AG20443 (cell line): ENCODE measurements at regions not wholly inside any gene's neighbourhood (a gene's known extent, or its start where the extent isn't known, plus 50 kb on each side); places are given as distances from the start of the nearest gene placed in this dataset.
A peak's percentile ranks its signal among the peaks of the same experiment; 100 is the strongest.
"Not testable (repeated sequence)": the region's sequence is repeated elsewhere in the genome, so short reads cannot be mapped to it uniquely, and the experiment has no call there.

Source experiments
- DNase-seq: peaks from one replicate; pipeline ENCODE4 v3.0.0; 2012; ENCODE audit warnings: low spot score, mixed read lengths

GRCh38 chrY:7588176-7588575 is 676.6 kb upstream of the AMELY start:
- DNase-seq = not testable (repeated sequence)

DNA sequence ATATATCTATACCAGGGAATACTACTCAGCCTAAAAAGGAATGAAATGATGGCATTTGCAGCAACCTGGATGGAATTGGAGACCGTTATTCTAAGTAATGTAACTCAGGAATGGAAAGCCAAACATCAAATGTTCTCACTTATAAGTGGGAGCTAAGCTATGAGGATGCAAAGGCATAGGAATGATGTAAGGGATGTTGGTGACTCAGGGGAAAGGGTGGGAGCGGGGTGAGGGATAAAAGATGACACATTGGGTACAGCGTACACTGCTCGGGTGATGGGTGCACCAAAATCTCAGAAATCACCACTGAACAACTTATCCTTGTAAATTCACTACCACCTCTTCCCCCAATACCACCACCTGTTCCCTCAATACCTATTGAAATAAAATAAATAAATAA is 651.0 kb upstream of the AMELY start:
- no peak for DNase-seq

- DNase-seq = peak; percentile 9
These were observed 646.1 kb upstream of the AMELY start for GRCh38 chrY:7557675-7558074.

DNA sequence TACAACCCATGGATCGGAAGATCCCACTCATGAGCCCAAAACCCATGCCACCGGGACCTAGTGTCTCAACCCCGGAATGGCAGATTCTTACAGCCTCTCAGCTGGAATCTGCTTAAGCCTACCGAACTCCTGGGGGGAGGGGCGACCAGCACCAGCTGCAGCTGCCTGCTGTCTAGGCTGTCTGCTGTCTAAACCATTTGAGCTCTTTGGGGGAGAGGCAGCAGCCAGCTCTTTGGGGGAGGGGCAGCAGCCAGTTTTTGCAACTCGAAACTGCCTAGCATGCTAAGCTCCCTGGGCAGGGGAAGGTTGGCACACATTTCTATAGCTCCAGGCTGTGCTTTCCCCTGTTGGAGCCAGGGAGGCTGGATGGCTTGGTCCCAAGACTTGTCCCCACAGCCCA is 643.5 kb upstream of the AMELY start:
- no peak for DNase-seq

DNA sequence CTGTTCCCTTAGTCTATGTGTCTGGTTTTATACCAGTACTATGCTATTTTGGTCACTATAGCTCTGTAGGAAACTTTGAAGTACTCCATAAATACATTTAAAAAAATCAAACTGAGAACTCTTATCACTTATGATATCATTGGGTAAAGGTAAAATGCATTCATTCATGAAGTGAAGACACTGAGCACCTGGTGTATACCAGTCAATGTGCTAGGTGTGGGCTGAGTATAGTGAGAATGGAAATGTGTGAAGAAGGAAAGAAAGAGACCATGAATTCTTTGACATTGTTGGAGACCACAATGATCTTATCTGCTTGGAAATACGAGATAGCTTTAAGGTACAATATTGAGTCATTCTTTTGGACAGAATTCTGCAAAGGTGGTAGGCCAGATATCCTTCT is 633.5 kb upstream of the AMELY start:
- DNase-seq = no peak

- peak; percentile 6 for DNase-seq
These were observed 632.7 kb upstream of the AMELY start for GRCh38 chrY:7544172-7544770.

DNA sequence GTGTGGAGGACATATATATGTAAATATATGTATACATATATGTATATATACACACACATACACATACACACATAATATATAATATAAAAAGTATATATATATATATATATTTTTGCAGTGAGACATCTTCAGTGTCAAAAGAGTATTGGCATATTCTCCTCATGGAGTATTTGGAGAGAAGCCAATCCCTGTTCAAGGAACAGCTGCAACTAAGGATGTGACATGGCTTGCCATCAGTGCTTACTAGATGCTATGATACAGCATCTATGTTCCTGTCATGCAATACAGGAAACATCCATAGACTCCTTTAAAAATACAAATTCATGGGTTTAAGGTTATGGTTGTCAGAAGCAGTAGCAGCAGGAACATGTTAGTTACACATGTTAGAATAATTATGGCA is 632.0 kb upstream of the AMELY start:
- no peak for DNase-seq

- DNase-seq = no peak
These were observed 630.8 kb upstream of the AMELY start for GRCh38 chrY:7542256-7542858.

DNA sequence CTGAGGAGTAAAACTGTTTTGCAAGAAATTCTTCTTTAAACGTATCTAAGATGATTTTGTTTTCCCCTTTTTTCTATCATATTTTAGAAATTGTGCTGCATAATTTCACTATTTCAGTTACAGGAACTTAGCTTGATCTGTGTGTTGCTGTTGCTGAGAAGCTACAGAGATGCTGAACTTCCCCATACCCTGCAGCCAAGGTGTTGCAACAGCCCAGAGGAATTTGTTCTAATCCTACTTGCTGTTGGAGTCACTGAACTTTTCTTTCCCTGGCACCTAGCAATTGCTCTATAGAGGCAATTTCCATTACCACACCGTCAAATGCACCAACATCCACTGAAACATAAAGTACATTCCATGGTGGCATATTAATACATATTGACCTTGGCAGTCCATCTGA is 617.8 kb upstream of the AMELY start:
- peak; percentile 8 for DNase-seq

DNA sequence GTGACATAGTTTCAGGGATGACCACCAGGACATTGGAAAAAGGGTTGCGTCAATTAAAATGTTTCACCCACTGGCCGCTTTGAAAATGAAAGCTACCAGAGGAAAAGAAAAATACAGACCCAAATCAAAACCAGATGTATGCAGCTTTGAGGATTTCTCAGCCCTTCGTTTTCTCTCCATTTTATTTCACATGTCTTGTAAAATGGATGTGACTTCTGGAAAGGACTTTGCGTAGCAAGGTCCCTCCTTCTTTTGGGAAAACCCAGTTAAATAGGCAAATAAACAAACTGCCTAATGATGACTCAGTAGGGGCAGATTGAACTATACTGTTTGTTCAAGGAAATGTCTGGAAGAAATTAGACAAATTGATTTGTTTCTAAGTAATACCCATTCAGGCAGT is 616.0 kb upstream of the AMELY start:
- DNase-seq = peak; percentile 19

DNA sequence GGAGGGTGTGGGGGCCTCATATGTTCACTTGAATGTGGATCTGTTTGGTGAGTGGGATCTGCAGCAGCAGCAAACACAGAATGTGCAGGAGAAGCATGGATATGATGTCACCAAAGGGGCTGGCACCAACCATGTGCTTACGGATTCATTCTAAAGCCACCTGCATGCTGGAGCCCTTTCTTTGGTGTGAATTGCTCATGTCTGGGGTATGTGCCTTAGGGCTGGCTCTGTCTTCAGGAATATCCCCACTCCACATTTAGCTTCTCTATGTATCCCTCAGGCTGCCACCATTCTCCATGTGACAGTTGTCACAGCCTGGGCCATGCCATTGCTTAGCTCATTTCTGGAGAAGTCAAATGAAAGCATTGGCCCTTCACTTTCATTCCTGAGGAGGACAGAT is 606.8 kb upstream of the AMELY start:
- DNase-seq = no peak

DNA sequence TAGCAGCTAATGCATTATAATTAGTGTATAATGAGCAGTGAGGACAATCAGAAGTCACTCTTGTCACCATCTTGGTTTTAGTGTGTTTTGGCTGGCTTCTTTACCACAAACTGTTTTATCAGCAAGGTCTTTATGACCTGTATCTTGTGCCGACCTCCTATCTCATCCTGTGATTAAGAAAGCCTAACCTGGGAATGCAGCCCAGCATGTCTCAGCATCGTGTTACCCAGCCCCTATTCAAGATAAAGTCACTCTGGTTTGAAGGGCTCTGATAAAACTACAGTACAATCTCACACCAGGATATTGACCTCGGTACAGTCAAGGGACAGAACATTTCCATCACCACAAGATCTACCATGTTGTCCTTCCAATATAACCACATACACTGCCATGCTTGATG is 604.7 kb upstream of the AMELY start:
- DNase-seq = no peak

DNA sequence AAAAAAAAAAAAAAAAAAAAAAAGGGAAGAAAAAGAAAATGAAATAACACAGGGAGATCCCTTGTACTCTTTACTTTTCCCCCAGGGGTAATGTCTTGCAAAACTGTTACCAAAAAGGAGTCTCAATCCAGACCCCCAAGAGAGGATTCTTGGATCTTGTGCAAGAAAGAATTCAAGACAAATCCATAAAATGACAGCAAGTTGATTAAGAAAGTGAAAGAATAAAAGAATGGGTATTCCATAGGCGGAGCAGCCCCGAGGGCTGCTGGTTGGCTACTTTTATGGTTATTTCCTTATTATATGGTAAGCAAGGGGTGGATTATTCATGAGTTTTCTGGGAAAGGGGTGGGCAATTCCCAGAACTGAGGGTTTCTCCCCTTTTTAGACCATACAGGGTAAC is 604.3 kb upstream of the AMELY start:
- no peak for DNase-seq

DNA sequence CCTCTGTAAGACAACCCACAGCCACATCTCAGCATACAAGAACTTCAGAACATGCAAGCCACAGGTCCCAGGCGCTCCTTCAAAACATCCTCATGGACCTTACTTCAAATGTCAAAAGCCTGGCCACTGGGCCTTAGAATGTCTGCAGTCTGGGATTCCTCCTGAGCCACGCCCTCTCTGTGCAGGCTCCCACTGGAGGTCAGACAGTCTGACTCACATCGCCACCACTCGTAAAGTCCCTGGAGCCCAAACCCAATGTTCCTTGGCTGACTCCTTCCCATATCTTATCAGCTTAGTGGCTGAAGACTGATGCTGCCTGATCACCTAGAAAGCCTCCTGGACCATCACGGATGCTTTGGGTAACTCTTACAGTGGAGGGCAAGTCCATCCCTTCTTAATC is 591.3 kb upstream of the AMELY start:
- DNase-seq = peak; percentile 14

DNA sequence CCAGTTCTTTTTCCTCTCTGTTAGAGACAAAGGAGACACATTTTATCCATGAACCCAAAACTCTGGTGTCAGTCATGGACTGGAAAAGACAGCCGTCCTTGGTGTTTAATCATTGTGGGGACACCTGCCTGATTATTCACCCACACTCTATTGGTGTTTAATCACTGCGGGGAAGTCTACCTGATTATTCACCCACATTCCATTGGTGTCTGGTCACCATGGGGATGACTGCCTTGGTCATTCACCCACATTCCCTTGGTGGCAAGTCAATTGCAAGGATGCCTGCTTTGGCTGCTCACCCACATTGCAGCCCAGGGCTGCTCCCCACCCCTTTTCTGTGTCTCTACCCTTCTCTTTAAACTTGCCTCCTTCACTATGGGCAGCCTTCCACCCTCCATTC is 589.7 kb upstream of the AMELY start:
- no peak for DNase-seq

DNA sequence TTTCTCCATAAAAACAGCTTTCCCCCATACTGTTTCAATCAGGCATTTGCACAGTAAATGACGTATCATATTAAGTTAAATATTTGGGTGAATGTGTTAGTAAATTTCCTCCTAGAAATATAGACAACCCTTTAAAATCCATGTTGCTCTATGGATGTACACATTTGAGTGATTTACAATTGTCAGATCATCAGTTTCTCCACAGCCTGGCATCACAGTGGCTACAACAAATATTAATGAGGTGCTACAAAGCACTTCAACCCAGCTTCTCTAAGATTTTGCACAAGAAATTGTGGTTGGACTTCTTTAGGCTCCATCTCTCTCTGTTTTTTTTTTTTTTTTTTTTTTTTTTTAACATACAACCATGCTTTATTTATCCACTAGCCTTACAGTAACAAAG is 584.4 kb upstream of the AMELY start:
- DNase-seq = no peak

- DNase-seq = not testable (repeated sequence)
These were observed 573.1 kb upstream of the AMELY start for GRCh38 chrY:7484455-7485285.

DNA sequence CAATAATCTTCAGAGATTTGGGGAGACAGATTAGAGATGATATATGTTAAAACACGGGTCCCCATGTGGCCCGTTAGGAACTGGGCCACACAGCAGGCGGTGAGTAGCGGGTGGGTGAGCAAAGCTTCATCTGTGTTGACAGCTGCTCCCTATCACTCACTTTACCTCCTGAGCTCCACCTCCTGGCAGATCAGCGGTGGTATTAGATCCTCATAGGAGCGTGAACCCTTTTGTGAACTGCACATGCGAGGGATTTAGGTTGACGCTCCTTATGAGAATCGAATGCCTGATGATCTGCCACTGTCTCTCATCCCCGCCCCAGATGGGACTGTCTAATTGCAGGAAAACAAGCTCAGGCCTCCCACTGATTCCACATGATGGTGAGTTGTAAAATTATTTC is 560.4 kb upstream of the AMELY start:
- no peak for DNase-seq

DNA sequence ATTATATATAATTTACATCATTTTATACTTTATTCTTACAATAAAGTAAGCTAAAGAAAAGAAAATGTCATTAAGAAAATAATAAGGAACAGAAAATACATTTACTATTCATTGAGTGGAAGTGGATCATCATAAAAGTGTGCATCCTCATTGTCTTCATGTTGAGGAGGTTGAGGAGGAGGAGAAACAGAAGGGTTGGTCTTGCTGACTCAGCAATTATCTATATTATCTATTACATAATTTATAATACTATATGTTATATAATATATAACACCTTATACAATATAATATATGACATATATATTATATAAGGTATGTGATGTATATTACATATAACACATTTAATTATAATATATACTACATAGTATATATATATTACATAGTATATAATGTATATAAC is 558.5 kb upstream of the AMELY start:
- no peak for DNase-seq

DNA sequence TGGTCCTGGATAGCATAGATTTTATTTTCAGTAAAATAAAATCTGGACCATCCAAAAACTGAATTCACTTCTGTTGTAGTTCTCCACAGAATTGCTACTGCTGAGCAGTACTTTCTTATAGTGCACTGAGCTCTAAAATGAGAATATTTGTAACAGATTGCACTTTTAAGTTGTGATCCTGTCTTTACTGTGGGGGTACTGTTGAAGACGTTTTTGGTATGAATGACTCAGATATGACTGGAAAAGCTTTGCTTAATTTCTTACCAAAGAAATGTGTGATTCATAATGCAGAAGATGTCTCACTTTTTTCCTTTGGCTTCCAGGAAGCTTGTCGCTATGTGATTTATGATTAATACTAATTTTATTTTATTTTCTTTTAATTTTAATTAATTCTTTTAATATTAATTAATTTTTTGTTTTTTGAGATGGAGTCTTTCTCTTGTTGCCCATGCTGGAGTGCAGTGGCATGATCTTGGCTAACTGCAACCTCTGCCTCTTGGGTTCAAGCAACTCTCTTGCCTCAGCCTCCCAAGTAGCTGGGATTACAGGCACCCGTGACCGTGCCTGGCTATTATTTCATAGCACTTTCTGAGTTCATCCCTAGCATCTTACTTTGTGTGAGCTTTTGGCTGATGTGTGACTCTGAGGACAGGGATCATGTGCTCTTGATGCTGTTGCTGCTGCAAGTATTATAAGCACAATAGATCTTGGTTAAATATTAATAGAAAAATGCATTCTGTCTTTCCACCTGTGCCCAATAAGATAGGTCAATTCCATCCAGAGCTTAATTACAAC is 557.6 kb upstream of the AMELY start:
- peak; percentile 17 for DNase-seq

DNA sequence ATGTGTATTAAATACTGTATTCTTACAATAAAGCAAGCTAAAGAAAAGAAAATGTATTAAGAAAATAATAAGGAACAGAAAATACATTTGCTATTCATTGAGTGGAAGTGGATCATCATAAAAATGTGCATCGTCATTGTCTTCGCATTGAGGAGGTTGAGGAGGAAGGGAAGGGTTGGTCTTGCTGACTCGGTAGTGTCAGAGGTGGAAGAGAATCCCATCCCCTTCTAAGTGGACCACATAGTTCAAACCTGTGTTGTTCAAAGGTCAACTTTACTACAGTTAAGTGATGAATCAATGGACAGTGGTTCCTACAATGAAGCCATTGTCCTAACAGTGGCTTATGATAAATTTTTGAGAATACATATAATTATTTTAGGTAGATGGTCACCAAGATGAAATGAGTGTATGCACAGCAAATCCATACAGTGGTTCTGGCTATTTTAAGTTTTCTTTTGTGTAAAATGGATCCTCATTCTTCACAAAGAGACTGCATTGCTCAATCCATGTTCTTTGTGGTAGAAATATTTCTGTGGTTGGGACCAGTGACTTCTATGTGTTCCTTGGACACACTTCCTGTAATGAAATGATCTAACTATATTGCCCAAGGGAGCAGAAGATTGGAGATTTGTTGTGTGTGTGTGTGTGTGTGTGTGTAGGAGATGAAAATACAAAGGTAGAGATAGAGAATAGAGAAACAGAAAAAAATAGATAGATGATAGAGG is 556.4 kb upstream of the AMELY start:
- no peak for DNase-seq

- peak; percentile 55 for DNase-seq
These were observed 553.7 kb upstream of the AMELY start for GRCh38 chrY:7465185-7465621.
